HG03108 (cell line): ENCODE measurements at regions not wholly inside any gene's neighbourhood (a gene's known extent, or its start where the extent isn't known, plus 50 kb on each side); places are given as distances from the start of the nearest gene placed in this dataset.
A peak's percentile ranks its signal among the peaks of the same experiment; 100 is the strongest.
"Not testable (repeated sequence)": the region's sequence is repeated elsewhere in the genome, so short reads cannot be mapped to it uniquely, and the experiment has no call there.

Experiments used
- ATAC-seq: cut with Tn5 transposase; IDR thresholded peaks from one replicate; pipeline ENCODE4 v1.9.1; 2021; ENCODE audit warnings: moderate library complexity; ENCODE audit not compliant: unreplicated experiment

DNA sequence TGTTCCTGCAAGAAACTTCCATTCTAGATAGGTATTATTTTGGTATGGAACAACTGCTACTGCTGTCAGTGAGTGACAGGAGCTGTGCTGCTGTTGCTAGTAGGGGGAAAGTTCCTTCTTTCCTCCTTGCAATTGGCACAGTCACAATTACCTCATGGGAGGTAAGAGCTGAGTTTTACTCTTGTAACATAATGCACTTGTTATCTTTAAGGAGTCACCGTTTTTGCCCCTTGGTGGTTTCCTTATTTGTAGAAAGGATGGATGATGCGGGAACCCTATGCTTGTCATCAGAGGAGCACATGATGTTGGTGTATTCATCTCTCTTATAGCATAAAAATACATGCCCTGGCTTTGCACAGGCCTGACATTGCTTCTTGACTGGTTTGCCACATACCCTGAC is 234.7 kb upstream of the NPY start:
- ATAC-seq: no peak

DNA sequence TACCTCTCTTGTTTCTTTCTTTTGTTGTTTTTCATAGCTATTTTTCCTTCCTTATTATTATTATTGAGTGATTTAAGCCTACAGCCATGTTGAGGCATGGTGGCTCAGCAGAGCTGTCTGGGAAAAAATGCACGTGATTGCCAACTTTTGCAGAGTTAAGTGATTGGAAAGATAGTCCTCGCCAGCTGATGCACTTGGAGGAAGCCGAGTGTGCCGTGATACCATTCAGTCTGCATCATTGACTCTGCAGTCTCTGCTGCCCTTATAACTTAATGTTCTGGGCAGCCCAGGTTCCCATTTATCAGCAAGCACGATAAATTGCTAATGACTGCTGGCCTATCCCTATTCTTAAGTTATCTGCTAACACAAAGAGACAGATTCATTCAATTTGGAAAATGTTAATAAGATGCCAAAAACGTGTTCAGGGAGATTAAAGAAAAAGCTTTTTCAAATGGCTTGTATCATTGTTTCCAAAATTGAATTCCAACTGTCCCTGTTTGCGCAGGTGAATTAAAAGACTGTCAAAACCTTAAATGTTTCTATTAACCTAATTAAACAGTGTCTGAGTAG is 232.9 kb upstream of the NPY start:
- no peak for ATAC-seq

DNA sequence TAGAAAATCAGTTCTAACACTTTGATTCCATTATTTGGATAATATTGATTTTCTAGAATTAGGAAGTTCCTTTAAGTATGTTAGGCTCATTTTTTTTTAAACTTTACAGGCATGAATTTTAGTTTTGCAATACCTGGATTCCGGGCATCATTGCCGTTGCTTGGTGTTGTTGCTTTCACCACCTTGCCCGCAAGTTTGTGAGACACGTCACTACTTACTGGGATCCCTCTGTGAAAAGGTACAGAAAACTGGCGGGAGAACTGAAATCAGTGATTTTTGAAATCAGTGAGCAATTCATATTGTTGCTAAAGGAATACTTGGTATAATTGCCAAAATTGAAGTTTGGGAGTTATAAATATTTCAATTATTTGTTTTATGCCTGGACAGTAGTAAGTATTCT is 232.3 kb upstream of the NPY start:
- ATAC-seq: no peak

DNA sequence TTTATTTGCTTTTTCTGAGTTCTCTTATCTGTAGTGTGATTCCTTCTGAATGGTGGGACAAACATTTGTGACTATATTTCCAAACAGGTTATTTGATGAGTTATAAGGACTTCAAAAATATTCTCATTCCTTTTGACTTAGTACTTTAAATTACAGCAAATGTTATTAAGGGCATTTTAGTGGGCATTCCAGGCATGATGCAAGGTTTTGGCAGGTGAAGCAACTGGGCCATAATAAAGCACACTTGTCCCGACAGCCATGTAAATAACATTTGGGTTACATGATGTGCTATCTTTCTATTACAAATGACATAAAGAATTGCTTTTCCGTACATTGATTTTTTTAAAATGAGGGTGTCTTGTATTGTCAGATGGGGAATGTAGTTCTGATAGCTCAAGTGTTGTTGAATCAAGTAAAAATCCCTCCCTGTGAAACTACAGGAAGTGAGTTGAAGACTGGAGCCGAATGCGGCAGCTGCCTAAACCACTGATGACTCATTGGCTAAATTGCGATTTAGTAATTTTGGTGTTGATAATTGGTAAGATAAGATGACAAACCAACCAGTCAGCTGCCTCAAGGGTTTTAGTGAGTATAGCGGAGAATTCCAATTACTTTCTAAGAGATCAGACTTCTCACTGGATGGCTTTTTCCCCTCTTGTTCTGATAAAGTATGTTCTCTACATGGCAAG is 231.3 kb upstream of the NPY start:
- ATAC-seq: no peak

DNA sequence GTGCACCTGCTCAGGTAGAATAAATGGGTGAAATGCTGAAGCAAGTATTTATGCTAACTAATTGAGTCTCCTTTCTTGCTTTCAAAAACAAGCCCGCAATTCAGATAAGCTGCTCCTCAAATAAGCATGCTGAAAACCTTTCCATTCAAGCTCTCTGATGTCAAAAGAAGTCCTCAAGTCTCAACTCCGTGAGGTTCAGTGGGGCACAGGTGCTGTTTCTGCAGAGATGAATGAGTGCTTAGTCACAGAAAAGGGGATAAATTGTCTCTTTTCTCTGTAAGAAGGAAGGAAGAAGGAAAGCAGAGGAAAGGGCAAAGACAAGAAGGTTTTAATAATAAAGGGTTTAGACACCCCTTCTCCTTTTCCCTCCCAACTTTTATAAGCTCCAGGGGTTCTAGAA is 229.8 kb upstream of the NPY start:
- no peak for ATAC-seq

DNA sequence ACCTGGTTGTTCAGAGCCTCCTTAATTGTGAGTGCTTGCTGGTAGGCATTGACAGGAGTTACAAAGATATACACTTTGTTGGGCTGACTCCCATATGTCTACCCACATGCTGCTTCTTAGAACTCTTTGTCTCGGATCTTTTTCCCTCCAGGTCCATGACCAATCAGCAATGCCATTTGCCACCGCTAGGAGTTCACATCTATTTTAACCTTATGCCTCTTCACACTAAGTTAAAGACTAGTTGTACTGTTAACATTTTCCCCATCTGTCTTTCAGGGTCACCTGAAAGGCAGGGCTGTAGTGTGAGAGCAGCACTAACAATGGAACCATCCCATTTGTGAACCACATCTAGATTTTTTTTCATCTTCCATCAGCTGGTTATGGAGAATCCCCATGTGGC is 226.7 kb upstream of the NPY start:
- ATAC-seq: no peak

DNA sequence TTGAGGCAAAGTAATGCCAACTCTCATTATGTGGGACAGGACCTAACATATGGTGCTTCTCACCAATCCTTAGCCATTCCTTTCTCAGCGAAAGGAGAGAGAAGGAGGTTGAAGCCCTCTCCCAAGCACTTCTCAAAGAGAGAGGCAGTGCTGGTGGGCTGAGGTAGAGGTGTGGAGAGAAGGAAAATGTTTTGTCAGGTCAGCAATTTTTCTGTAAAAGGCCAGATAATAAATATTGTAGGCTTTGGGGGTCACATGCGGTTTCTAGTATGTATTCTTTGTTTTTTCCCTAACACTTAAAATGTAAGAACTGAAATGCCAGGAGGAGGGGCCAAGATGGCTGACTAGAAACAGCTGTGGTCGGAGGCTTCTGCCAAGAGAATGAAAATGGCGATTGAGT is 225.0 kb upstream of the NPY start:
- ATAC-seq: no peak

DNA sequence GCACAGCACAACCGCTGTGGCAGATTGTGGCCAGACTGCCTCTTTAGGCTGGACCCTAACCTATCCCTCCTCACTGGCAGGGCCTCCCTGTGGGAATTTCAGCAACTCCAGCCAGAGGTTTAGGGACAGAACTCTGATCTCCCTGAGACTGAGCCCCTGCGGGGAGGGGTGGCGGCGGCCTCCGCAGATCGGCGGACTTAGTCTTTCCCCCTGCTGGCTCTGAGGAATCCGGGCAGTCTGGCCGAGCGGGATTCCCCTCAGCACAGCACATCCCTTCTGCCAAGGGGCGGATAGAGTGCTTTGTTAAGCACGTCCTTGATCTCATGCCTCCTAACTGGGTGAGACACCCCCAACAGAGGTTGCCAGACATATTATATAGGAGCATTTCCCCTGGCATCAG is 224.2 kb upstream of the NPY start:
- no peak for ATAC-seq

DNA sequence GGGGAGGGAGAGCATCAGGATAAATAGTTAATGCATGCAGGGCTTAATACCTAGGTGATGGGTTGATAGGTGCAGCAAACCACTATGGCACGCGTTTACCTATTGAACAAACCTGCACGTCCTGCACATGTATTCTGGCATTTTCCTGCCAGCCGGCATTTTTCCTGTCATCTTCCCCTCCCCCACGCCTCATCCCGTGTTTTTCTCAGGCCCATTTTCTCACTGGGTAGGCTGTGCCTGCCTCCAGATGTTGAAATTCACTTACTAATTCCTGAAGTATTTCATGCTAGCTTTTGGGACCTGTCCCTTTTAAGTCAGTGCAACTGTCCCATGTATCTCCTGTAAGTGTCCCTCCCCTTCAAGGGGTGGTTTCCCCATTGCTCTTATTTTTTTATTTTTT is 220.3 kb upstream of the NPY start:
- no peak for ATAC-seq

DNA sequence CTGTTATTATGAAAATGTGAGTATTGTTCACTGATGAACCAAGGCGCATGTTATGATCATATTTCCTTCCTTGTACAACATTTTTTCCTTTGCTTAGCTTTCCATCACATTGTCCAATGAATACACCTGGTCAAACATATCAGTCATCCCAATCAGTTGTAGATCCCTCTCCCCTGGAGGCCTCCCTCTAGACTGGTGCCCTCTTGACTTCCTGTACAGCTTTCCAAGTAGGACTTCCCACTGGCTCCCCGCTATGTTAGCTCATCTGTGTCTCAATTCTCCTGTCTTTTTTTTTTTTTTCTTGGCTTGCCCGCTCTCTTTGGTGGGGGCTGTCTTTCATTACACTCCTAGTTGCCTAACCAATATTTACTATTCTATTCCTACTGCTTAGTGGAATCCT is 214.2 kb upstream of the NPY start:
- no peak for ATAC-seq

DNA sequence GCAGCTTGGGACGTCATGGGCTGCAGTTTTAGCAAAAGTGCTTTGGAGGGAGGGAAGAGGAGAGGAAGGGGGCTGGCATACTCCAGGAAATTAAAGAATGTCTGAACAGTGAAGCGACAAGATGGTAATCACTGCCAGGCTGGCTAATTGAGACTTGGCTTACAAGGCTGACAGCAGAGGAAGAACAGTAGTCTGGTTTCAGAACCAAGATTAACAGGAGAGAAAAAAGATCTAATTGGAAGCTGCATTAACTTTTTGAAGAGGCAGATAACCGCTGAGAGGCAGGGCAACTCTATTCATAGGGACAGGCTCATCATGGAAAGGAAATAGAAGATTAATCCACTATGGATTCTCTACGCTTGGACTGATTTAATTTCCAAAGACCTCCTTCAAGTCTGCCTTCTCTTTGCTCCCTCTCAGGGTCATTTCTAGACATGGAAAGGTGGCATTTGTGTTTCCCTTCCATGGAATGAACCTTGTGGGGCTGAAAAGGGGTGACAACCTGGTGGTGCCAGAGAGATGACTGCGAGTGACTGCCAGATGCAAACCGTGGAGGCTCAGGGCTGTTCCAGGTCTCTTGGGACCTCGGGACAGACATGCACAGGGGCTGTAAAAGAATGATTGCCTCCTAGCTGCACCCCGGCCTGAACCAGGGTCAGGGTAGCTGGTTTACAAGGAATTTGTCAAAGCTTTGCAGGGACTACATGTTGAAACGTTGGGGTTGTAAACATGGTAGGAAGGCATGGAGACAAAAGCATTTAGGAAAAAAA is 210.2 kb upstream of the NPY start:
- ATAC-seq: no peak

DNA sequence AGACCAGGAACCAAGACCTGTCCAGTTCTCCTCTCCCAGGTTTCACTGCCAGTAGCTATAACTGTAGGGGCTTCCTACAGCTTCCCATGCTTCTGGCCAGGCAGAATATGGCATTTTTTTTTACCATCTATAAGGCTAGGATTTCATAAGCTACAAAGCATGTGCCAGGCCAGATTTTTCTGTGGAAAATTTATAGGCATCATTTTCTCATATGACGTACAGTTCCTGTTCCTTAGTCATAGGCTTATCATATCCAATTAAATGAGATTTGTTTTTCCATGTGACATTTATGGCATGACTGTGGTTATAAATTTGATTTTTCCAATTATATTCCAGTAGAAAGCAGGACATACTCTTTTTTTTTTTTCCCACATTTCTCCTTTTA is 208.6 kb upstream of the NPY start:
- ATAC-seq: no peak

DNA sequence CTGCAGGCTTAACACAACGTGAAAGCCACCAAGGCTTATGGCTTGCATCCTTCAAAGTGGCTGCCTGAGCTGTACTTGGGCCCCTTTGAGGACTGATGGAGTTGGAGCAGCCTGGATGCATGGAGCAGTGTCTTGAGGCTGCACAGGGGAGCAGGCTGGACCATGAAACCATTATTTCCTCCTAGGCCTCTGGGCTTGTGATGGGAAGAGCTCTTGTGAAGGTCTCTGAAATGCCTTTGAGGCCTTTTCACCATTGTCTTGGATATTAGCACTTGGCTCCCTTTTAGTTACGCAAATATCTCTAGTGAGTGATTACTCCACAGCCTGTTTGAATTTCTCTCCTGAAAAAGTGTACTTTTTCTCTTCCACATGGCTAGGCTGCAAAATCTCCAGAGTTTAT is 201.2 kb upstream of the NPY start:
- no peak for ATAC-seq

DNA sequence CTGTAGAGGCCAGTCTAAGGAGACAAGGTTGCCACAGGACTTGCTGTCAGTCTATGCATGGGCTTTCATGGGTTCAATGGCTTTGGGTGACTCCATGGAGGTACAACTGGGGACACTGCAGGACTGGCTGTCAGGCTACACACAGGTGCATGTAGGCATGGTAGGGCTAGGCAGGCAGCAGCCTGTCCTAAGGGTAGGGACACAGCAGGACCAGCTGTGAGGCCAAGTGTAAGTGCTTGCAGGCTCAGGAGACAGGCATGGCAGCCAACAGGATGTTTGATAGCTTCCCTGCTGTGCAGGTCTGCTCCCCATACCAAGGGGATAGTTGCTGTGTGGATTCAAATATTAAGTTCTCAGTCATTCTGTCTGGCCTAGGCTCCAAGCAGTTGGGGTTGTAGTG is 181.0 kb upstream of the NPY start:
- no peak for ATAC-seq

DNA sequence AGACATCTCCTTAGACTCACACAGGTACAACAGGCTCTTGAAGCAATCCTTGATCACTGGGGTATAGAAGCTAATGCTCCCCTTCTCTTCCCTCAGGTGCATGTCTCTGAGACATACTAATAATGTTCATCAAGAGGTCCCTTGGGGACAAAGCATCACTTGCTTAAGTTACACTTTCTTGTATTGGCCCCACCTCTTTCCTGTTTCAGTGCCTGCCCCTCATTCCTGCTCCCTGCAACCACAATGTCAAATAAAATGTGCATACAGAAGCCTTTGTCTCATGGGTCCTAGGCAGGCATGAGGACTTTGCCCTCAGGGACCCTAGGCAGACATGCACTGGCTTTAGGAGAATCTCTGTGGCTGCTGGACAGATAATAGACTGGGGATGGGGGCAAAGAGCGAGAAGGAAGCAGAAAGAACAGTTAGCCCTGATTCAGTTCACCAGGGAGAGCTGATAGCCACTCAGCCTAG is 175.0 kb upstream of the NPY start:
- peak; percentile 90 for ATAC-seq

DNA sequence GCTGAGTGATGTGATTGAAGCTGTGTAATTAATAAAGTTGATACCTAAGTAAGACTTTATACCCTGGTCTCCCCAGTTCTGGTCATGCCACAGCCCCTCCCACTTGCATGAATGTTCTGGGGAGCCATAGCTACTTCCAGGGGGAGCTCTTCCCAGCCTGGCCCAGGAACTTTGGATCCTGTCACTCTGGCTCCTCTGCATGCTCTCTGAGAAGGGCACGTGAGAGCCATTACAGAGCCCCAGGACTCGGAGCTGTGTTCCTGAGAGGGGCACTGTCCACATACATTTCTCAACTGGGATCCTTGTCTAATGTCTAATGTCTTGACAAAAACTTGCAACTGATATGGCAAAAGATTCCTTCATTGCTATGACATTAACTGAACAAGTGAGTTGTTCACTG is 173.9 kb upstream of the NPY start:
- ATAC-seq: no peak

DNA sequence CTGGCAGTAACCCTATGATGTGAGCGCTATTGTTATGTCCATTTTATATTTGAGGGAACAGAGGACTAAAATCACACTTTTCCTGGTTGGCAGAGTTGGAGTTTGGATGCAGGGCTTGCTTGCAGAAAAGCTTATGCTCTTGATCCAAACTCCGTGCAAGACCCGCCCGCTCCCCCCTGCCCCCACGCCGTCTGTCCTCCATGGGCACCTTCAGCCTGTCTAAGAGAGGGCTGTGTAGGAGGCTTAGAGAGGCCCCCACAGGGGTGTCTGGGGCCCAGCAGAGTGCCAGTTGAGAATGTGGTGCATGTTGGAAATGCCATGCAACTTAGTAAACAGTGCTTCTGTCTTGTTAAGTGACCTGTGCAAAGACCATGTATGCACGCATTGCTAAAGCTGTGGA is 170.5 kb upstream of the NPY start:
- no peak for ATAC-seq

DNA sequence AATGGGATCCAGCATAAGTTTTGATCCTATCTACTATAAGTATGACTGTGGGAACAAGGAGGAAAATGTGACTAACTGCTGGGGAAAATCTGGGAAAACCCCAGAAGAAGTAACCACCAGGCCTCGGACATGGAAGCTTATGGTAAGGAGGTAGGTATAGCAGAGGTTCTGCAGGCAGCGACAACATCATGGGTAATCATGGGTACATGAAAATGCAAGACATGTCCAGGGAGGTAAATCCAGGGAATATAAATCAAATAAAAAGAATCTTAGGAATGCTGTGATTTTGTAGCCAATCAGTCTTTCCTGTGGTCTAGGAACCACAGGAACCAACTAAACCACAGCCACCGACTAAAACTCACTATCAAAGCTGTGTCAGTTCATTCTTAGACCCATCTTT is 168.3 kb upstream of the NPY start:
- no peak for ATAC-seq

DNA sequence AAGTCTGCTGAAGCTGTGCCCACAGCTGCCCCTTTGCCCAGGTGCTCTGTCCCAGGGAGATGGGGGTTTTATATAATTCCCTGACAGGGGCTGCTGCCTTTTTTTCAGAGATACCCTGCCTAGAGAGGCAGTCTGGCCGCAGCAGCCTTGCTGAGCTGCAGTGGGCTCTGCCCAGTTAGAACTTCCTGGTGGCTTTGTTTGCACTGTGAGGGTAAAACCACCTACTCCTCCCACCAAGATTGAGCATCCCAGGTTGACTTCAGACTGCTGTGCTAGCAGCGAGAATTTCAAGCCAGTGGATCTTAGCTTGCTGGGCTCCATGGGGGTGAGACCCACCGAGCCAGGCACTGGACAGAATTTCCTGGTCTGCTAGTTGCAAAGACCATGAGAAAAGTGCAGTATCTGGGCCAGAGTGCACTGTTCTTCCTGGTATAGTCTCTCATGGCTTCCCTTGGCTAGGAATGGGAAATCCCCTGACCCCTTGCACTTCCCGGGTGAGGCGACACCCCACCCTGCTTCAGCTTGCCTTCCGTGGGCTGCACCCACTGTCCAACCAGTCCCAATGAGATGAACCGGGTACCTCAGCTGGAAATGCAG is 166.0 kb upstream of the NPY start:
- not testable (repeated sequence) for ATAC-seq

DNA sequence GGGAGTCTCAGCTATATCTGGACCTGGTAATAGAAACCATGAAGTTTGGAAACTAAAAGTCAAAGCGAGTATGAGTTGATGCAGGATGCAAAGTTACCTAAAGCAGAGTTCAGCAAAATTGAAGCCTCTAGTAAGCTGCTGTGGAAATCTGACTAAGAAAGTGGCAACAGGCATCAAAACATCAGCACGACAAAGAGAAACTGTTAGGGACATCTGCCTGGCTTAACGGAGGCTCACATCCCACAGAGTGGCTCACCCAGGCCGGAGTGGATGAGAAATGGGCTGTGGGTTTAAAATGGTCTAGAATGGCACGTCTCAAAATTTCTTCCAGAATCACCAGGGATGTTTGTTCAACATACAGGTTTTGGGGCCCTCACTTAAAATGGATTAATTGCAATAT is 164.1 kb upstream of the NPY start:
- ATAC-seq: no peak

DNA sequence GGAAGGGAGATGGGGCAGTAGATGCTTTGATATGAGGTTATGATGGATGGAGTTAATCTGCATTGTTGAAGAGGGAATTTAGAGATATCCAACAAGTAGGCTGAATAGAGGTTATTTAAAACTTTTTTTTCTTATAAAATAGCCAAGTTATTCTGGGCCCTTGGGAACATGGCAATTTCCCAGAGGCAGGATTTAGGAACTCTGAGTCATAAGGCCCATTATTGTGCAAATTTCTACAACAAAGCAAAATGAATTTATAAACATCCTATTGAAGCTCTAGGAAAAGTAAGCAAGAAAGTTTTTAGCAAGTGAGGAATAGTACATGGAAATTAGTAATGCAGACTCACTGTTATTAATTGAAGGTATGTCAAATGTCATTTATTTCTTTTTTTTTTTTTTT is 160.9 kb upstream of the NPY start:
- ATAC-seq: no peak

DNA sequence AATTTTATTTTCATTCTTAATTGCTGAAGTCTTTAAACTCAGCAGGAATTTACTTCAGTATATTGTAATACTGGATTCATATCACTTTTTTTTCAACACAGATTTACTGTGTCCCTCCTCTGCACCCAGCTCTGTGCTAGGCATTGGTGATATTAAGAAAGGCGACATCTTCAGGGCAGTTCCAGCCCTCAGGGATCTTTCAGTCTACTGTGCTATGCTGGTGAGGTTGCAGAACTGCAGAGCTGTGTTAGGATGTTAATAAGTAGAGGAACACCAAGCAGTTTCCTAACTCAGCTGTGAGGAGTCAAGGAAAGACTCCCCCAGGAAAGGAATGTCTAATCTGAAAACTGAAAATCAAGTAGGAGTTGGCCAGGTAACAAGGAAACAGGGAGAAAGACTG is 158.2 kb upstream of the NPY start:
- ATAC-seq: no peak
